Adrenal gland (tissue), 9 donors: ENCODE measurements at regions not wholly inside any gene's neighbourhood (a gene's known extent, or its start where the extent isn't known, plus 50 kb on each side); places are given as distances from the start of the nearest gene placed in this dataset.

Experiments used
- DNase-seq, 7 donors: peaks; one replicate each; pipeline ENCODE4 v3.0.0-alpha.2; 2019 to 2020
- H3K27ac ChIP-seq, 5 donors: fragments of 200-600 bp; sonication (generic) in 4 of 5; 1 replicate in 3 of 5; 2 replicates in 2 of 5; pipeline versions ENCODE4 v1.5.1 to v1.8.0; 2016 to 2020; ENCODE audit warnings: mild to moderate bottlenecking in 1 of 5
- H3K27me3 ChIP-seq: fragments of 200-600 bp; 2 replicates; pipeline ENCODE4 v1.8.0; 2021
- H3K36me3 ChIP-seq, 2 donors: fragments of 200-600 bp; replicated peaks in 1 of 2; 1 replicate in 1 of 2; 2 replicates in 1 of 2; pipeline versions ENCODE4 v1.5.1 to v1.8.0; 2018 to 2022
- H3K4me1 ChIP-seq, 2 donors: fragments of 200-600 bp; replicated peaks in 1 of 2; 1 replicate in 1 of 2; 2 replicates in 1 of 2; pipeline versions ENCODE4 v1.5.1 to v1.8.0; 2018 to 2021
- H3K4me3 ChIP-seq, 4 donors: fragments of 200-600 bp; sonication (generic) in 3 of 4; one replicate each; pipeline ENCODE4 v1.5.1; 2016 to 2018
- H3K9me3 ChIP-seq, 3 donors: fragments of 200-600 bp; sonication (generic) in 1 of 3; replicated peaks in 1 of 3; 1 replicate in 2 of 3; 2 replicates in 1 of 3; pipeline versions ENCODE4 v1.5.1 to v1.8.0; 2016 to 2021
- CTCF ChIP-seq, 6 experiments: fragments of 450-650 bp in 4 of 6; fragments of 200-600 bp in 2 of 6; sonication (generic) in 1 of 6; IDR thresholded peaks; 1 replicate in 5 of 6; 2 replicates in 1 of 6; pipeline versions ENCODE4 v1.5.1 to v1.8.0; 2016 to 2021; ENCODE audit warnings: antibody characterized with exemption in 6 of 6, mild to moderate bottlenecking in 2 of 6, moderate library complexity in 1 of 6
- POLR2A ChIP-seq, 2 donors: fragments of 450-650 bp; IDR thresholded peaks; one replicate each; pipeline ENCODE4 v1.6.1; 2017; ENCODE audit warnings: antibody characterized with exemption in 2 of 2, mild to moderate bottlenecking in 2 of 2, moderate library complexity in 1 of 2
- WGBS, 4 donors: extraction: QIAGEN DNeasy Blood & Tissue Kit in 2 of 4; methylation state at CpG; one replicate each; pipeline versions ENCODE4 v1.1.5 to v1.1.7; 2013 to 2017; 5-methylcytosine and 5-hydroxymethylcytosine counted together
- intact Hi-C, 2 donors: fragments of 100-400 bp; cut with DNase I; formaldehyde crosslinking; loops; one replicate each; pipeline versions ENCODE4 v1.14.1 to v1.15.0; 2022 to 2023
- donor health status: healthy with polysubstance abuse.
- donor health status: Bipolar disorder and iron deficiency.
- donor health status: DM: yes; HTN: yes; CAD: no.
- donor health status: DM: no; HTN: no; CAD: no.
- donor health status: DM: no; HTN: no; CAD: no.

GRCh38 chrX:98028691-98029090 is 1145.0 kb downstream of the RPA4 start:
- H3K4me3 ChIP-seq = no peak overlapping the region
- whole genome bisulfite sequencing, 4 donors = 68 to 84% (median 75%) methylated on average over 3 to 4 of the region's 4 CpGs
- H3K4me1 ChIP-seq = no peaks in the 10 kb centered on the region
- H3K27me3 ChIP-seq = peaks cover 19% of the 10 kb centered on the region
- no peak for DNase-seq
- no peaks in the 10 kb centered on the region for H3K9me3 ChIP-seq
- H3K27ac ChIP-seq = no peak overlapping the region
- intact Hi-C loops = no loop called here
- TF ChIP-seq POLR2A (IDR thresholded peaks at IDR 0.05) = no peak
- TF ChIP-seq CTCF (IDR thresholded peaks at IDR 0.05) = no peak
- no peaks in the 10 kb centered on the region for H3K36me3 ChIP-seq

- H3K4me1 ChIP-seq = no peaks in the 10 kb centered on the region
- peaks cover 19% of the 10 kb centered on the region for H3K27me3 ChIP-seq
- no peaks in the 10 kb centered on the region for H3K9me3 ChIP-seq
- intact Hi-C loops = no loop called here
- no peak for DNase-seq
- no peak overlapping the region for H3K4me3 ChIP-seq
- WGBS, 4 donors = 74 to 91% (median 85%) methylated on average over 1 to 12 of the region's 12 CpGs
- TF ChIP-seq POLR2A (IDR thresholded peaks at IDR 0.05) (no peak), CTCF (IDR thresholded peaks at IDR 0.05) (no peak)
- H3K36me3 ChIP-seq = no peaks in the 10 kb centered on the region
- H3K27ac ChIP-seq = no peak overlapping the region
Observed at GRCh38 chrX:98029861-98030260, 1146.2 kb downstream of the RPA4 start.

GRCh38 chrX:98057176-98057575 is 1173.5 kb downstream of the RPA4 start:
- TF ChIP-seq CTCF (IDR thresholded peaks at IDR 0.05) = no peak
- no peak for TF ChIP-seq POLR2A (IDR thresholded peaks at IDR 0.05)
- Histone ChIP-seq H3K27ac (no peak overlapping the region), H3K27me3 (no peaks in the 10 kb centered on the region), H3K4me3 (no peak overlapping the region), H3K4me1 (no peaks in the 10 kb centered on the region), H3K36me3 (no peaks in the 10 kb centered on the region), H3K9me3 (no peaks in the 10 kb centered on the region)
- no peak for DNase-seq
- intact Hi-C loops = no loop called here
- WGBS, 4 donors = 86 to 97% (median 91%) methylated on average over 1 to 3 of the region's 3 CpGs

GRCh38 chrX:98065151-98065550 is 1181.4 kb downstream of the RPA4 start:
- H3K27ac ChIP-seq = no peak overlapping the region
- no peaks in the 10 kb centered on the region for H3K9me3 ChIP-seq
- H3K27me3 ChIP-seq = no peaks in the 10 kb centered on the region
- H3K4me1 ChIP-seq = peaks cover 0 to 13% of the 10 kb centered on the region in 2 donors
- WGBS, 4 donors = 60 to 86% (median 73%) methylated on average over 2 of the region's 2 CpGs
- H3K4me3 ChIP-seq = no peak overlapping the region
- TF ChIP-seq POLR2A (IDR thresholded peaks at IDR 0.05) = no peak
- TF ChIP-seq CTCF (IDR thresholded peaks at IDR 0.05) = no peak
- intact Hi-C loops = no loop called here
- DNase-seq = no peak
- H3K36me3 ChIP-seq = no peaks in the 10 kb centered on the region
